Neuron (in vitro differentiated cells): ENCODE measurements at regions not wholly inside any gene's neighbourhood (a gene's known extent, or its start where the extent isn't known, plus 50 kb on each side); places are given as distances from the start of the nearest gene placed in this dataset.

Experiments
- H2AFZ ChIP-seq: one replicate; pipeline ENCODE4 v1.6.1; 2013; ENCODE audit warnings: low read depth, mild to moderate bottlenecking, inconsistent platforms, low read length, moderate library complexity
- H3K27me3 ChIP-seq: one replicate; pipeline ENCODE4 v1.6.1; 2013; ENCODE audit warnings: low read length; ENCODE audit not compliant: insufficient read depth
- H3K36me3 ChIP-seq: one replicate; pipeline ENCODE4 v1.6.1; 2013; ENCODE audit warnings: low read length; ENCODE audit not compliant: insufficient read depth
- H3K4me1 ChIP-seq: one replicate; pipeline ENCODE4 v1.6.1; 2013; ENCODE audit warnings: low read length; ENCODE audit not compliant: insufficient read depth
- H3K4me3 ChIP-seq: 2 replicates; pipeline ENCODE4 v1.5.1; 2013; ENCODE audit warnings: mild to moderate bottlenecking, low read length, moderate library complexity
- H3K9me3 ChIP-seq: one replicate; pipeline ENCODE4 v1.6.1; 2013; ENCODE audit warnings: low read length

DNA sequence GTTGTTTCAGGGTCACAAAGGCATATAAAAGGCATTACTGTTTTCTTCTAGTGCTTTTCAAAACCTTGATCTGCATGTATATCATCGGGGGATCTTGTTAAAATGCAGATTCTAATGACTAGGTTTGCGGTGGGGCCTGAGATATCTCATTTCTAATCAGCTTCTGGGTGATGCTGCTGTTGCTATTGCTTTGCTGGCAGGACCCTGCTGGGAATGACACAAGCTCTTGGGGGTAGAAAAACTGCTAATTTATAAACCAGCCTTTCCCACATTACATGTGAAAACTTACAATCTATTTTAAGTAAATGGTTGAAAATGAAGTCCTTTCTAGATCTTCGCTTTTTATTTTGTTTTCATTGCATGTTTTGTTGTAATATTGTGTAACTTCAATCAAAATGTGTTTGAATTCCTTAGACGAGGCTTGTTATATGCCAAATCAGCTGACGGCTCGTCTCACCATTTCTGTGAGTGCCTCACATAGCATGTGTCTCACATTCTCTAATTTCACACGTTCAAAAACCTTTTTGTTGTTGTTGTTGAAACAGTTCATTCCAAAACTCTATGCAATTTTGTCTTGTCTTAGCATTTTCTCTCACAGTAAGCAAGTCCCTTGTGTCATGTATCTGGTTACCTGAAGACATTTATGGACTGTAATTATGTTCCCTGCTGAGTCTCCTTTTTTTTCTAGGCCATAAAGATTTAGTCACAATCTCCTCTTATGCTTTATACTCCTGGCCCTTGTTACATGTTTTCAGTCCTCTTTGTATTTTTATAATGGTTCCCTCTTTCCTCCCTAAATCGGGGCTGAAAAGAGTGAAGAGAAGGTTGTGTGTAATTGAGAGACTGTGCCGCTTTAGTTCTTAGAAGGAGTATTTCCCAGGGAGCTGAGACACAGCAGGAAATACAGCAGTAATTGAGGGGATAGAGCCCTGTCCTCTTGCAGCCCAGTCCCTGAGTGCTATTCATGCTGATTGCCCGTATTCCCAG is 521.0 kb upstream of the SEMA6A start:
- H3K36me3 ChIP-seq, result no peaks in the 10 kb centered on the region
- no peaks in the 10 kb centered on the region for H3K9me3 ChIP-seq
- peak overlapping the region; percentile 17 for H3K4me3 ChIP-seq
- H3K27me3 ChIP-seq, result no peaks in the 10 kb centered on the region
- peak overlapping the region; percentile 82 for H2AFZ ChIP-seq
- H3K4me1 ChIP-seq, result peaks cover 23% of the 10 kb centered on the region

DNA sequence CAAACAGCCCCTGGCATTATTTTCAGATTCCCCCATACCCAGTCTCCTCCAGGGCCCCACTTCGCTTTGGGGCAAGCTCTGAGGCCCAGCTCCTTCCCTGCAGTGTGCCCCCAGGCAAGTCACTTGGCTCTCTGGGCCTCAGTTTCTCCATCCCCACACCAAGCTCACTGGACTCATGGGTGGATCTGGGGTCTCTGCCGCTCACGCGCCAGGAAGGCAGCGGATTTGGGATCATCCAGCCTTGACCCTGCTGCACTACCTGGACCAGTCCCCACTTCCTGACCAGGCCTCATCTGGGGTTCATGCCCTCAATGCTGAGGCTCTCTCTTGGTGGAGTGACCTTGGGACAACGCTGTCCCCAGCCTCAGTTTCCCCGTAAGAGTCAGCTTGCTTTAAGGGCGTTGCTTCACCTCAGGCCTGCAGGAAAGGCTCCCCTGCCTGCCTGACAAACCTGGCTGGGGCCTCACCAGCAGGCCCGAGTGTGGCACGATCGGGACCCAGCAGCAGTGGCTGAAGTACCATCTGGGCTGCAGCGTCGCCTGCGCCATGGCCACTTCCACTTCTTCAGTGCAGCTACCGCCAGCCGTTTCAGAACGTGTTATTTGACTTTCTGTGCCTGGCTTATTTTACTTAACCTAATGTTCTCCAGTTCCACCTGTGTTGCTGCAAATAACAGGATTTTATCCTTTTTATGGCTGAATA is 519.6 kb upstream of the SEMA6A start:
- H3K36me3 ChIP-seq, result no peaks in the 10 kb centered on the region
- no peak overlapping the region for H2AFZ ChIP-seq
- no peak overlapping the region for H3K4me3 ChIP-seq
- peaks cover 23% of the 10 kb centered on the region for H3K4me1 ChIP-seq
- no peaks in the 10 kb centered on the region for H3K9me3 ChIP-seq
- H3K27me3 ChIP-seq, result no peaks in the 10 kb centered on the region

GRCh38 chr5:117093653-117094052 is 519.0 kb upstream of the SEMA6A start:
- Histone ChIP-seq H3K4me1 (peaks cover 23% of the 10 kb centered on the region), H2AFZ (no peak overlapping the region), H3K9me3 (no peaks in the 10 kb centered on the region), H3K4me3 (no peak overlapping the region), H3K27me3 (no peaks in the 10 kb centered on the region), H3K36me3 (no peaks in the 10 kb centered on the region)

DNA sequence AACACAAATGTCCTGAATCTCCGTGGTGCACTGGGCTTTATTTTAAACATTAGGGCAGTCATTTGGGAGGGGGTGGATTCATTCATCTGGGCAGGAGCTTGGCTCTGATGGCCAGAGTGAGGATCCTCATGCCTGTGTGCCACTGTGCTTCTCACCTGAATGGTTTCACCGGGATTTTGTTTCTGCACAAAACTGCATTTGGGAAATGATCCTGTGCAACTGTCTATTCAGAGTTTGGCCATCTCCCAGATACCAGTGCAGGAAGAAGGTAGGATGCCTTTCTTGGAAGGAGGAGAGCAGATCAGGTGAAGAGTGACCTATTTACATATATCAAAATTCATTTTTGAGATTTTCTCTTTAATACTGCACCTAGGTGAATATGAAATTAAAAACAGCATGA is 514.4 kb upstream of the SEMA6A start:
- no peaks in the 10 kb centered on the region for H3K27me3 ChIP-seq
- no peak overlapping the region for H2AFZ ChIP-seq
- H3K4me3 ChIP-seq, result no peak overlapping the region
- no peaks in the 10 kb centered on the region for H3K36me3 ChIP-seq
- H3K9me3 ChIP-seq, result no peaks in the 10 kb centered on the region
- H3K4me1 ChIP-seq, result no peaks in the 10 kb centered on the region

DNA sequence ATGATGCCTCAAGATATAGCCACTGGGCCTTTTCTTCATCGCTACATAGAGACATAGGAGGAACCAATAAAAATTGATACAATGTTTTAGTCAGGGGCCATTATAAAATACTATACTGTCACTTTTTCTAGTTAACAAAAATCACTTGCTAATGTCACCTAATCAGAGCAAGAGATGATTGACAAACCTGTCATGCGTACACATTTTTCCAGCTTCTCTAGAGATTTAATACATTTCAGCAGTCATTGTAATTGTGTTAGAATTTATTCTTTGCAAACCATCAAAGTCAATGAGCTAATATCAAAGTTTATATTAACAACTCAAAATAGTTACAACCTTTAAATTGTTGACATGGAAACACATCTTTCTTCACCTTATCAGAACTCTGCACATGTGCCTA is 513.6 kb upstream of the SEMA6A start:
- Histone ChIP-seq H3K4me1 (peaks cover 2% of the 10 kb centered on the region), H3K27me3 (no peaks in the 10 kb centered on the region), H3K36me3 (no peaks in the 10 kb centered on the region), H2AFZ (no peak overlapping the region), H3K9me3 (no peaks in the 10 kb centered on the region), H3K4me3 (no peak overlapping the region)

DNA sequence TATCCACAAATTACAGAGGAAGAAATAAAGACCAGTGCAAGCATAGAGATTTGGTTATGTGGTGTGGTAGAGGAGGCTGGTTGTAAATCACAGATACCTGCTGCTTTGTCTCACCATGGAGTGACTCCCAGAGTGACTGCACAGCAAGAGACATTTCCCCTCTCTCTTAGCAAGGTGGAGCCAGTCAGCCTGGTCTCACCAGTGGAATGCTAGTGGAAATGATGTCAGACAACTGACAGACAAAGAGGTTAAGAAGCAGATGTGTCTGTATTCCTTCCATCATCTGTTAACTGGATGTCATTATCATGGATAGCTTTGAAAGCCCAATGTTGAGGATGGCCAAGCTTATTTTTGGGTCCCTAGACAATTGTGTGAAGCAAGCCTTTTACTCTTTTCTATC is 509.4 kb upstream of the SEMA6A start:
- H3K9me3 ChIP-seq, result no peaks in the 10 kb centered on the region
- no peaks in the 10 kb centered on the region for H3K36me3 ChIP-seq
- H2AFZ ChIP-seq, result no peak overlapping the region
- no peak overlapping the region for H3K4me3 ChIP-seq
- H3K27me3 ChIP-seq, result no peaks in the 10 kb centered on the region
- peaks cover 5% of the 10 kb centered on the region for H3K4me1 ChIP-seq

- Histone ChIP-seq H3K9me3 (no peaks in the 10 kb centered on the region), H3K4me1 (peaks cover 5% of the 10 kb centered on the region), H2AFZ (no peak overlapping the region), H3K36me3 (no peaks in the 10 kb centered on the region), H3K27me3 (no peaks in the 10 kb centered on the region), H3K4me3 (no peak overlapping the region)
Measured at GRCh38 chr5:117082977-117083376, 508.4 kb upstream of the SEMA6A start.

- Histone ChIP-seq H3K36me3 (no peaks in the 10 kb centered on the region), H2AFZ (no peak overlapping the region), H3K9me3 (no peaks in the 10 kb centered on the region), H3K4me1 (no peaks in the 10 kb centered on the region), H3K27me3 (no peaks in the 10 kb centered on the region), H3K4me3 (no peak overlapping the region)
Measured at GRCh38 chr5:117077142-117077541, 502.5 kb upstream of the SEMA6A start.

- Histone ChIP-seq H2AFZ (no peak overlapping the region), H3K4me3 (no peak overlapping the region), H3K9me3 (no peaks in the 10 kb centered on the region), H3K4me1 (no peaks in the 10 kb centered on the region), H3K27me3 (no peaks in the 10 kb centered on the region), H3K36me3 (no peaks in the 10 kb centered on the region)
Measured at GRCh38 chr5:117072439-117072838, 497.8 kb upstream of the SEMA6A start.

DNA sequence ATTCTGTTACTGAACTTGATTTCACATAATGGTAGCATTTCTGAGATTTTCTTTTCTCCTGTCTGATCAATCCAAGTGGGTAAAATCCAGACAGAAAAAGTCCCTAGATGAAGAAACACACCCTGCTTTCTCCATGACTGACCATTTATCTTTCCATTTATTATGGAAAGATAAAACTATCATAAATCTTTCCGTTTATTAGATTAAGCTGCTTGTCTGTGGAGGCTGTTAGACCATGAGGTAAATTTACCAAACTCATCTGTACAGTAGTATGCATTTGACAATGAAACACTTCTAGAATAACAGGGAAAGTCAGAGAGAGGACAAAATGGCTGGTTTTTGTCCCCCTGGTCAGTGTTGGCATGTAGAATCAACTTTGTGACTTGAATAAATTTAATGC is 491.2 kb upstream of the SEMA6A start:
- Histone ChIP-seq H3K9me3 (no peaks in the 10 kb centered on the region), H3K27me3 (no peaks in the 10 kb centered on the region), H2AFZ (no peak overlapping the region)

GRCh38 chr5:117065161-117065560 is 490.5 kb upstream of the SEMA6A start:
- Histone ChIP-seq H3K36me3 (no peaks in the 10 kb centered on the region), H3K27me3 (no peaks in the 10 kb centered on the region), H3K9me3 (no peaks in the 10 kb centered on the region), H3K4me3 (no peak overlapping the region), H3K4me1 (peaks cover 4% of the 10 kb centered on the region), H2AFZ (no peak overlapping the region)

More for the DNA sequence above, 491.2 kb upstream of the SEMA6A start:
- Histone ChIP-seq H3K4me1 (peaks cover 4% of the 10 kb centered on the region), H3K36me3 (no peaks in the 10 kb centered on the region), H3K4me3 (no peak overlapping the region)

GRCh38 chr5:117060099-117060498 is 485.5 kb upstream of the SEMA6A start:
- no peak overlapping the region for H3K4me3 ChIP-seq
- no peak overlapping the region for H2AFZ ChIP-seq
- H3K36me3 ChIP-seq, result no peaks in the 10 kb centered on the region
- no peaks in the 10 kb centered on the region for H3K9me3 ChIP-seq
- H3K27me3 ChIP-seq, result no peaks in the 10 kb centered on the region
- peaks cover 10% of the 10 kb centered on the region for H3K4me1 ChIP-seq

DNA sequence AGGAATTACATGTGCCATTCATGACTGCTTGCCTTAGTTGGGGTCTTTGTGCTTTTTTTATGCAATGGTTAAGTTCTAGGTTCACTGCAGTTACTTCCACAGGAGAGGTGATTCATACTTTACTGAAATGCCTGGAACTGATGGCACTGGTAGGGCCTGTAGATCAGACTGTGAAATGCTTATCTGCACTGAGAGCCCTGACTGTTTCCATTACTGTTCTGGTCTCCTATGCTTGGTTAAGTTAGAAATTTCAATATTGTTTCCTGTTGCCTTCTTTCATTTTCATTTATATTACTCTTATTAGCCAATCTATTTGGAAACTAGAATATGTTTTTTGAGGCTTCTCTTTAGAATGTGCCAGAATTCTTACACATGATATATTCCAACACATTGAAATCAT is 484.1 kb upstream of the SEMA6A start:
- no peaks in the 10 kb centered on the region for H3K9me3 ChIP-seq
- no peaks in the 10 kb centered on the region for H3K36me3 ChIP-seq
- H3K4me3 ChIP-seq, result no peak overlapping the region
- no peak overlapping the region for H2AFZ ChIP-seq
- H3K27me3 ChIP-seq, result no peaks in the 10 kb centered on the region
- H3K4me1 ChIP-seq, result peaks cover 6% of the 10 kb centered on the region
